ENCODE measurements at regions not wholly inside any gene's neighbourhood (a gene's known extent, or its start where the extent isn't known, plus 50 kb on each side); places are given as distances from the start of the nearest gene placed in this dataset.
"Not testable (repeated sequence)": the region's sequence is repeated elsewhere in the genome, so short reads cannot be mapped to it uniquely, and the experiment has no call there.

- H3K36me3 Mint-ChIP-seq (ENCODE audit: low read depth, unreplicated experiment) = no peaks in the 10 kb centered on the region
- Histone ChIP-seq H4K20me1 (ENCODE audit: insufficient read depth, low read length) (no peaks in the 10 kb centered on the region), H3K27me3 (ENCODE audit: insufficient read depth, low read length) (no peaks in the 10 kb centered on the region), H3K27ac (ENCODE audit: low read depth, low read length) (no peak overlapping the region), H3K4me3 (ENCODE audit: insufficient read depth, low read depth, low read length) (no peak overlapping the region), H3K9me3 (ENCODE audit: insufficient read depth, low read depth, low read length) (peaks cover 5% of the 10 kb centered on the region), H3K79me2 (ENCODE audit: insufficient read depth, low read length) (no peaks in the 10 kb centered on the region), H3K9ac (ENCODE audit: low read length) (no peak overlapping the region), H3K36me3 (ENCODE audit: insufficient read depth, low read length) (no peaks in the 10 kb centered on the region), H3K4me1 (ENCODE audit: insufficient read depth, low read length) (no peaks in the 10 kb centered on the region), H2AFZ (ENCODE audit: low read depth, low read length) (no peak overlapping the region), H3K4me2 (ENCODE audit: low read length) (no peak overlapping the region)
- DNase-seq (ENCODE audit: low read depth) = no peak
- TF ChIP-seq CTCF (IDR thresholded peaks at IDR 0.05; ENCODE audit: insufficient read depth, low read depth, low read length) = no peak
- TF ChIP-seq EZH2 (IDR thresholded peaks at IDR 0.05; ENCODE audit: insufficient read depth, low read length) = no peak
- no peaks in the 10 kb centered on the region for H3K4me1 Mint-ChIP-seq (ENCODE audit: low read depth, unreplicated experiment)
- H3K9me3 Mint-ChIP-seq (ENCODE audit: unreplicated experiment) = no peaks in the 10 kb centered on the region
- no peak for FAIRE-seq
- H3K4me3 Mint-ChIP-seq (ENCODE audit: unreplicated experiment) = no peak overlapping the region
- no peaks in the 10 kb centered on the region for H3K27me3 Mint-ChIP-seq (ENCODE audit: low read depth, unreplicated experiment)
- no peak overlapping the region for H3K27ac Mint-ChIP-seq (ENCODE audit: unreplicated experiment)
Observed at GRCh38 chr21:22363504-22363903, 1365.3 kb downstream of the NCAM2 start.

- TF ChIP-seq CTCF (IDR thresholded peaks at IDR 0.05; ENCODE audit: insufficient read depth, low read depth, low read length) (no peak), EZH2 (IDR thresholded peaks at IDR 0.05; ENCODE audit: insufficient read depth, low read length) (no peak)
- H3K9me3 ChIP-seq (ENCODE audit: insufficient read depth, low read depth, low read length) = peaks cover 5% of the 10 kb centered on the region
- FAIRE-seq (no peak), DNase-seq (ENCODE audit: low read depth) (no peak)
- no peak overlapping the region for H2AFZ ChIP-seq (ENCODE audit: low read depth, low read length)
- no peaks in the 10 kb centered on the region for H3K36me3 ChIP-seq (ENCODE audit: insufficient read depth, low read length)
- no peak overlapping the region for H3K4me3 ChIP-seq (ENCODE audit: insufficient read depth, low read depth, low read length)
- no peaks in the 10 kb centered on the region for H3K27me3 ChIP-seq (ENCODE audit: insufficient read depth, low read length)
- no peaks in the 10 kb centered on the region for H3K79me2 ChIP-seq (ENCODE audit: insufficient read depth, low read length)
- no peaks in the 10 kb centered on the region for H4K20me1 ChIP-seq (ENCODE audit: insufficient read depth, low read length)
- no peaks in the 10 kb centered on the region for H3K9me3 Mint-ChIP-seq (ENCODE audit: unreplicated experiment)
- H3K4me3 Mint-ChIP-seq (ENCODE audit: unreplicated experiment) = no peak overlapping the region
- H3K4me1 ChIP-seq (ENCODE audit: insufficient read depth, low read length) = no peaks in the 10 kb centered on the region
- H3K4me1 Mint-ChIP-seq (ENCODE audit: low read depth, unreplicated experiment) = no peaks in the 10 kb centered on the region
- H3K27me3 Mint-ChIP-seq (ENCODE audit: low read depth, unreplicated experiment) = no peaks in the 10 kb centered on the region
- no peak overlapping the region for H3K27ac ChIP-seq (ENCODE audit: low read depth, low read length)
- no peak overlapping the region for H3K27ac Mint-ChIP-seq (ENCODE audit: unreplicated experiment)
- H3K9ac ChIP-seq (ENCODE audit: low read length) = no peak overlapping the region
- no peak overlapping the region for H3K4me2 ChIP-seq (ENCODE audit: low read length)
- H3K36me3 Mint-ChIP-seq (ENCODE audit: low read depth, unreplicated experiment) = no peaks in the 10 kb centered on the region
Observed at GRCh38 chr21:22364163-22364562, 1366.0 kb downstream of the NCAM2 start.

- Histone ChIP-seq H3K27ac (ENCODE audit: low read depth, low read length) (no peak overlapping the region), H3K4me3 (ENCODE audit: insufficient read depth, low read depth, low read length) (no peak overlapping the region), H3K79me2 (ENCODE audit: insufficient read depth, low read length) (no peaks in the 10 kb centered on the region), H3K9me3 (ENCODE audit: insufficient read depth, low read depth, low read length) (no peaks in the 10 kb centered on the region), H3K36me3 (ENCODE audit: insufficient read depth, low read length) (no peaks in the 10 kb centered on the region), H2AFZ (ENCODE audit: low read depth, low read length) (no peak overlapping the region), H3K9ac (ENCODE audit: low read length) (no peak overlapping the region), H3K4me2 (ENCODE audit: low read length) (no peak overlapping the region), H3K4me1 (ENCODE audit: insufficient read depth, low read length) (no peaks in the 10 kb centered on the region), H4K20me1 (ENCODE audit: insufficient read depth, low read length) (no peaks in the 10 kb centered on the region), H3K27me3 (ENCODE audit: insufficient read depth, low read length) (no peaks in the 10 kb centered on the region)
- Mint-ChIP-seq H3K4me1 (ENCODE audit: low read depth, unreplicated experiment) (no peaks in the 10 kb centered on the region), H3K27me3 (ENCODE audit: low read depth, unreplicated experiment) (no peaks in the 10 kb centered on the region), H3K36me3 (ENCODE audit: low read depth, unreplicated experiment) (no peaks in the 10 kb centered on the region), H3K27ac (ENCODE audit: unreplicated experiment) (no peak overlapping the region), H3K4me3 (ENCODE audit: unreplicated experiment) (no peak overlapping the region), H3K9me3 (ENCODE audit: unreplicated experiment) (no peaks in the 10 kb centered on the region)
- TF ChIP-seq EZH2 (IDR thresholded peaks at IDR 0.05; ENCODE audit: insufficient read depth, low read length) (no peak), CTCF (IDR thresholded peaks at IDR 0.05; ENCODE audit: insufficient read depth, low read depth, low read length) (no peak)
- DNase-seq (ENCODE audit: low read depth) (no peak), FAIRE-seq (no peak)
Observed at GRCh38 chr21:22374218-22374969, 1376.2 kb downstream of the NCAM2 start.

DNA sequence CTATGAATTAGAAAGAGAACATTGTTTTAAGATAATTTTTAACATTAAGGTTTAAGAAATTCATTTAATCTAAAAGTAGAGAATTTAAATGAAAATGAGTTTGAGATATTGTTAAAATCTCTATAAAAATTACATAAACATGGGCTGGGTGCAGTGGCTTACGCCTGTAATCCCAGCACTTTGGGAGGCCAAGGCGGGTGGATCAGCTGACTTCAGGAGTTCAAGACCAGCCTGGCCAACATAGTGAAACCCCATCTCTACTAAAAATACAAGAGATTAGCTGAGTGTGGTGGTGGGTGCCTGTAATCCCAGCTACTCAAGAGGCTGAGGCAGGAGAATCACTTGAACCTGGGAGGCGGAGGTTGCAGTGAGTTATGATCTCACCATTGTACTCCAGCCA is 1379.6 kb downstream of the NCAM2 start:
- H2AFZ ChIP-seq (ENCODE audit: low read depth, low read length); H3K9ac ChIP-seq (ENCODE audit: low read length); H4K20me1 ChIP-seq (ENCODE audit: insufficient read depth, low read length); H3K36me3 ChIP-seq (ENCODE audit: insufficient read depth, low read length); H3K27me3 Mint-ChIP-seq (ENCODE audit: low read depth, unreplicated experiment); H3K9me3 ChIP-seq (ENCODE audit: insufficient read depth, low read depth, low read length); H3K79me2 ChIP-seq (ENCODE audit: insufficient read depth, low read length); H3K4me3 Mint-ChIP-seq (ENCODE audit: unreplicated experiment); H3K27ac Mint-ChIP-seq (ENCODE audit: unreplicated experiment); H3K4me2 ChIP-seq (ENCODE audit: low read length); H3K4me1 ChIP-seq (ENCODE audit: insufficient read depth, low read length); H3K9me3 Mint-ChIP-seq (ENCODE audit: unreplicated experiment); H3K27ac ChIP-seq (ENCODE audit: low read depth, low read length); H3K36me3 Mint-ChIP-seq (ENCODE audit: low read depth, unreplicated experiment); H3K4me1 Mint-ChIP-seq (ENCODE audit: low read depth, unreplicated experiment); DNase-seq (ENCODE audit: low read depth); FAIRE-seq; H3K27me3 ChIP-seq (ENCODE audit: insufficient read depth, low read length); H3K4me3 ChIP-seq (ENCODE audit: insufficient read depth, low read depth, low read length): not testable (repeated sequence)

Measured in astrocyte (in vitro differentiated cells and primary cell).